Stimulated activated naive CD8-positive, alpha-beta T cell treated with anti-CD3 and anti-CD28 coated beads, Interleukin-15, Interleukin-2, amounts not matched to agents 100 U/mL and 50 U/mL, for 24 hours (primary cell): ENCODE measurements at regions not wholly inside any gene's neighbourhood (a gene's known extent, or its start where the extent isn't known, plus 50 kb on each side); places are given as distances from the start of the nearest gene placed in this dataset.

Experiments
- ATAC-seq: fragments of 150-1000 bp; cut with Tn5 transposase; one replicate; pipeline ENCODE4 v1.10.0; 2021
- DNase-seq: peaks from one replicate; pipeline ENCODE4 v3.0.0; 2021

DNA sequence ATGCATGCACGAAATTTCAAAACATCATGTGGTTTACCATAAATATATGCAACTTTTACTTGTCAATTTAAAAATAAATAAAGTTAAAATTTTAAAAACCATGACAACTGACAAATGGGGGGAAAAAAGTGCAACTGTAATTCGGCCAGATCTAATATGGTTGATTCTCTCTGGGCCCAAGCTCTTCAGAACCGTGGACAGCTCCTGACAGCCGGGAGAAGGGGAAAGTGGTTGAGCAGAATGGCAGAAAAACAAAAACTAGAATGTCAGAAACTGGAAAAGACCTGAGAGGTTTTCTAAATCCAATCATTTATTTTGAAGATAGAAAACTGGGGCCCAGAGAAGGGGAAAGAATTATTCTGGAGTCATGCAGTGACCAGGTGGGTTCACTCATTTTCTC, 126.6 kb downstream of the TMEM132E start:
- peak; percentile 33 for DNase-seq
- ATAC-seq: no peak

DNA sequence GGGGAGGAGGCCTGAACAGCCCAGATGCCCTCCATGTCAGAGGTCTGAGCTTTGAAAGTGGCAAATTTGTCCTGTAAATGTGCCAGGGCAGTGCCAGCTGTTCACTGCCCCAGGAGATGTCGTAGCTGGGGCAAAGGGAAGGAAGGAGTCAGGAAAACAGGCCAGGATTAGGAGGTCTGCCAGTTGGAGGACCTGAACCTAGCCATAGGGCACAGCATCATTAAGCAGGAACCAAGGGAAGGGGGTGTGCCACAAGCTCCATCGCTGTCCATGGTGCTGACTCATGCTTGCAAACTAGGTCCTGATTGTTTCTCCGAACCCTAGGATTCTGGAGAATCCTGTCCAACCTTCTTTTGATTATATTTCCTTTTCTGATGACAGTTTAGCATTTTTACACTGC, 124.2 kb downstream of the TMEM132E start:
- no peak for ATAC-seq
- peak; percentile 36 for DNase-seq

DNA sequence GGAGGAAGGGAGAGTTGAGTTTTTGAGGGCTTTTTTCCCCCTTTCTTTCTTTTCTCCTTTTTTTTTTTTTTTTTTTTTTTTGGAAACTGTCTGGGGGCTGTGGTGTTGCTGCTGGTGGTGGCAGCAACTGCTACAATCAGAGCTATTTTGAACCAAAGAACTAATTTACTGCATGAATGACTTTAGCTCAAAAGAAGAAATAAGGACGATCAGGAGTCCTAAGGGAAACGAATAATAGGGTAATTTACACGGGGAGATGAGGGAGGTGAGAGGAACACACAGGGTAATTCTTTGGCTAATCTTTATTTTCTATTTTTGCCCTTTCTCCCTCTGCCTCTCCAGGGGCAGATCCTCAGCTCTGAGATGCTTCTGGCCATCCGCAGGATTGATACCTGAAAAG, 119.8 kb downstream of the TMEM132E start:
- no peak for DNase-seq
- ATAC-seq: no peak

DNA sequence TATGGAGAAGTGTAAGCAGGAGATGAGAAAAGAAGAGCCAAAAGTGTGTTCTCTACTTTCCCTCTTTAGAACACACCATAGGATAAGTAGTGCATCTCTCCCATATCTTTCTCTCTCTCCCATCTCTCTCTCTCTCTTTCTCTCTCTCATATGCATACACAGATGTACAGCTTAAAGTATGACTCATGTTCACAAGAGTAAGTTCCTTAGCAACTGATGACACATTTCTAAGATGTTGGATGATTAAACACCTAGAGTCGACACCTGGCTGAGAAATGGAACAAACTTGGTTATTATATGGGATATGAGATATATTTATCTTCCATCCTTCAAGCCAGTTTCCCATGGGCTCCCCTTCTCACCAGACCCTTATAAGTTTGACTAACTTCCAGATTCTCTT, 113.5 kb downstream of the TMEM132E start:
- ATAC-seq (no peak), DNase-seq (no peak)
